SU-DHL-6 (cell line): ENCODE measurements at regions not wholly inside any gene's neighbourhood (a gene's known extent, or its start where the extent isn't known, plus 50 kb on each side); places are given as distances from the start of the nearest gene placed in this dataset.

Experiments used
- EZH2phosphoT487 ChIP-seq: fragments of 200-600 bp; sonication (generic), shearing (Covaris generic); conservative IDR thresholded peaks from 2 replicates; pipeline ENCODE4 v1.6.1; 2018; ENCODE audit warnings: mild to moderate bottlenecking, antibody characterized with exemption, low read length, moderate library complexity, mixed read lengths
- TF ChIP-seq, protein P1 (sequence below): fragments of 200-600 bp; sonication (generic); IDR thresholded peaks from one replicate; pipeline ENCODE4 v1.5.1; 2017; ENCODE audit warnings: antibody characterized with exemption, mild to moderate bottlenecking, low read length, moderate library complexity; ENCODE audit not compliant: insufficient read depth, poor library complexity, severe bottlenecking

DNA sequence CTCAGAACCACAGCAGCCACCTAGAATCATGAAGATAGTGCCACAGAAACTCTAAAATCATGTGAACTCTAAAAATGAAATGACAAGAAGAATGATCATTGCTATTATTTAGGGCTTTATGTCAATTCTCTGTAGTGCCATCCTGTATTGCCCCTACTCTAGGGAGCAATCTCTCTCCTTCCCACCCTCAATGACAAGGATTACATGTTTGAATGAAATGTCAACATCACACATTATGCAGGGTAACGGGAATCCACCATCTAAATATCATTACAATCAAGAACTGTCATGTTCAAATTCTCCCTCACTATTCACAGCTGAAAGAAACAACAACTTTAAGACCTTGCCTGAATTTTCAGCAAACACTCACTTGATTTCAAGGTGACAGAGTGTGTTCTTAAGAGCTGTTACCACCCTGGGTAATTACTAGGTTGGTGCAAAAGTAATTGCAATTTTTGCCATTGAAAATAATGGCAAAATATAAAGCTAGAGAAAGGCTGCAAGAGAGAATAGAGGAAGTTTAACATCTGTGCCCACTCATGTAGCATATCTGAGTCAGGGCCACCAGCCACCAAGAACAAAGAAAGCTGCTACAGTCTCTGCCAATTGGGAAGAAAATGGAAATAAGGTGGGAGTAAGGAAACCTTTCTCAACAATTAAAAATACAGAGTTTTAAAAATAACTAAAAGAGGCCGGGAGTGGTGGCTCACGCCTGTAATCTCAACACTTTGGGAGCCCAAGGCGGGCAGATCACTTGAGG is 112.8 kb upstream of the PSMD7 start:
- TF ChIP-seq, protein P1, sequence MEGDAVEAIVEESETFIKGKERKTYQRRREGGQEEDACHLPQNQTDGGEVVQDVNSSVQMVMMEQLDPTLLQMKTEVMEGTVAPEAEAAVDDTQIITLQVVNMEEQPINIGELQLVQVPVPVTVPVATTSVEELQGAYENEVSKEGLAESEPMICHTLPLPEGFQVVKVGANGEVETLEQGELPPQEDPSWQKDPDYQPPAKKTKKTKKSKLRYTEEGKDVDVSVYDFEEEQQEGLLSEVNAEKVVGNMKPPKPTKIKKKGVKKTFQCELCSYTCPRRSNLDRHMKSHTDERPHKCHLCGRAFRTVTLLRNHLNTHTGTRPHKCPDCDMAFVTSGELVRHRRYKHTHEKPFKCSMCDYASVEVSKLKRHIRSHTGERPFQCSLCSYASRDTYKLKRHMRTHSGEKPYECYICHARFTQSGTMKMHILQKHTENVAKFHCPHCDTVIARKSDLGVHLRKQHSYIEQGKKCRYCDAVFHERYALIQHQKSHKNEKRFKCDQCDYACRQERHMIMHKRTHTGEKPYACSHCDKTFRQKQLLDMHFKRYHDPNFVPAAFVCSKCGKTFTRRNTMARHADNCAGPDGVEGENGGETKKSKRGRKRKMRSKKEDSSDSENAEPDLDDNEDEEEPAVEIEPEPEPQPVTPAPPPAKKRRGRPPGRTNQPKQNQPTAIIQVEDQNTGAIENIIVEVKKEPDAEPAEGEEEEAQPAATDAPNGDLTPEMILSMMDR = no peak
- no peak for TF ChIP-seq EZH2phosphoT487
